Naive B cell (primary cell): ENCODE measurements at regions not wholly inside any gene's neighbourhood (a gene's known extent, or its start where the extent isn't known, plus 50 kb on each side); places are given as distances from the start of the nearest gene placed in this dataset.
"Not testable (repeated sequence)": the region's sequence is repeated elsewhere in the genome, so short reads cannot be mapped to it uniquely, and the experiment has no call there.

Experiments used
- ATAC-seq, 2 donors: fragments of 150-1000 bp; cut with Tn5 transposase; 2 replicates each; pipeline ENCODE4 v1.10.0; 2021; ENCODE audit warnings: low read depth in 2 of 2, mild to moderate bottlenecking in 2 of 2, moderate library complexity in 2 of 2
- DNase-seq: peaks from one replicate; pipeline ENCODE4 v3.0.0; 2022
- H3K27ac Mint-ChIP-seq, 6 donors: one replicate each; pipeline ENCODE4 v1.8.0; 2020 to 2022; ENCODE audit warnings: mild to moderate bottlenecking in 6 of 6, mixed read lengths in 6 of 6, moderate library complexity in 5 of 6, inconsistent platforms in 2 of 6
- H3K27me3 Mint-ChIP-seq, 3 donors: one replicate each; pipeline ENCODE4 v1.8.0; 2021 to 2022; ENCODE audit warnings: mixed read lengths in 3 of 3, mild to moderate bottlenecking in 1 of 3
- H3K36me3 Mint-ChIP-seq, 2 donors: one replicate each; pipeline ENCODE4 v1.8.0; 2020 to 2022; ENCODE audit warnings: mixed read lengths in 2 of 2, inconsistent platforms in 1 of 2, mild to moderate bottlenecking in 1 of 2
- H3K4me1 Mint-ChIP-seq, 3 donors: one replicate each; pipeline ENCODE4 v1.8.0; 2020 to 2022; ENCODE audit warnings: mixed read lengths in 3 of 3, inconsistent platforms in 1 of 3, mild to moderate bottlenecking in 1 of 3, moderate library complexity in 1 of 3
- H3K4me3 Mint-ChIP-seq, 8 donors: one replicate each; pipeline ENCODE4 v1.8.0; 2020 to 2022; ENCODE audit warnings: mild to moderate bottlenecking in 8 of 8, mixed read lengths in 8 of 8, moderate library complexity in 8 of 8, inconsistent platforms in 2 of 8
- H3K9me3 Mint-ChIP-seq, 7 donors: one replicate each; pipeline ENCODE4 v1.8.0; 2020 to 2022; ENCODE audit warnings: mixed read lengths in 7 of 7, mild to moderate bottlenecking in 5 of 7, inconsistent platforms in 2 of 7, moderate library complexity in 1 of 7

DNA sequence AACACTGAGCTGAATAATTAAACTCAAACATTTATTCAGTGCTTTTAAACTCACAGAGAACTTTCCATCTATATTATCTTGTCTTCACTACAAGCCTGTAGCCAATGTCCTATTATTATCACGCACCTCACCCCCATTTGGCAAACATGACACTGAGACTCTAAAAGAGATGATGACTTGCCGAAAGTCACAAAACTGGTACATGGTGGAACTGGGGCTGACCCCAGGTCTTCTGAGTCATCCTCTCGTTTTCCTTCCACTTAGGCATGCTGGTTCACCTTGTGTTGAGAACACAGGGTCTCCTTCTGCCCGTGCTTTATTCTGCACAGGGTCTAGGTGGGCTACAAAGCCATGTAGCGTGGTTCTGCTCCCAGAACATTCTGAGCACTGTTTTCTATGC, 230.0 kb upstream of the MGAT5 start:
- Mint-ChIP-seq H3K9me3 (no peaks in the 10 kb centered on the region), H3K27me3 (peaks cover 32 to 44% (median 41%) of the 10 kb centered on the region in 3 donors), H3K36me3 (no peaks in the 10 kb centered on the region), H3K4me1 (peaks cover 15 to 38% (median 36%) of the 10 kb centered on the region in 3 donors), H3K4me3 (no peak overlapping the region), H3K27ac (no peak overlapping the region)
- DNase-seq = no peak
- no peak for ATAC-seq

- Mint-ChIP-seq H3K4me1 (peaks cover 4 to 16% (median 12%) of the 10 kb centered on the region in 3 donors), H3K9me3 (no peaks in the 10 kb centered on the region), H3K4me3 (peak overlapping the region in 2 of 8 donors; percentile 37 to 42), H3K27me3 (peaks cover 49 to 65% (median 52%) of the 10 kb centered on the region in 3 donors), H3K36me3 (no peaks in the 10 kb centered on the region), H3K27ac (no peak overlapping the region)
- ATAC-seq = no peak
- no peak for DNase-seq
Measured at GRCh38 chr2:134027980-134028379, 225.9 kb upstream of the MGAT5 start.

DNA sequence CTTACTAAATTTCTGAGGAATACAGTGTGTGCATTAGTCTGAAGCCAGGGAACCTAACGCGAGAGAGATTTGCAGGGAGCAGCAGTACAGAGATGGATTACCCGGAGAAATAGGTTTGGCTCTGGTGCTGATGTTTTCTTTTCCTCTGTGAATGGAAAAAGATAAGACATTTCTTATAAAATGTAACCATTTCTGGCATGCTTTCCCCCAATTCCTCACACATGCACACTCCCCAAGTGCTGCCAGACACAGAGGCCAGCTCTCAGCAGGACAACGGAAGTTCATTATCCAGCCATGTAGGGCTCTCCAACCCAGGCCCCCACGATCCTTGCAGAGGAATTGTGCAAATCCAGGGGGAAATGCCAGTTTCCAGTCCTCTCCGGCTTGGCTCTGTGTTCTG, 224.5 kb upstream of the MGAT5 start:
- DNase-seq (no peak), ATAC-seq (no peak)
- Mint-ChIP-seq H3K27me3 (peaks cover 46 to 66% (median 47%) of the 10 kb centered on the region in 3 donors), H3K36me3 (peaks cover 2 to 4% of the 10 kb centered on the region in 2 donors), H3K9me3 (no peaks in the 10 kb centered on the region), H3K27ac (no peak overlapping the region), H3K4me1 (peaks cover 4 to 16% (median 12%) of the 10 kb centered on the region in 3 donors), H3K4me3 (no peak overlapping the region)

DNA sequence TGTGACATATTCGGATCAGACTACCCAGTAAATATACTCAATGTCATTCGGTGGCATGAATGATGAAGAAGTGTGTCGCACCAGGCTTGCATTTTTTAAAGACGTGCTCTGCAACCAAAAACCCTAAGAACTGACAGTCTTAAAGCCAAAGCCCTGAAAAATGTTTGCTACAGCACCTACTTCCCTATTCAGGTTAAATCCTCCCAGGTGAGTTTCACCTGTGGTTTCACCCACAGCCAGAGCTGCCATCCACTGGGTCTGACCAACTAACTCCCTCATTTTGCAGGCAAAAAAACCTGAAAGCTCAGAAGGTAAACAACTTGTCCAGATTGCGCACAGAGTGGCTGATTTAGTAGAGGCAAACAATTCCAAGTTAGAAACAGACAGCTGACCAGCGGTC, 222.3 kb upstream of the MGAT5 start:
- Mint-ChIP-seq H3K9me3 (peaks cover 0 to 5% (median 0%) of the 10 kb centered on the region in 7 donors), H3K4me1 (peaks cover 4 to 16% (median 12%) of the 10 kb centered on the region in 3 donors), H3K36me3 (peaks cover 7% of the 10 kb centered on the region in 2 donors), H3K27me3 (peaks cover 32 to 53% (median 36%) of the 10 kb centered on the region in 3 donors), H3K4me3 (no peak overlapping the region), H3K27ac (no peak overlapping the region)
- DNase-seq (no peak), ATAC-seq (no peak)

DNA sequence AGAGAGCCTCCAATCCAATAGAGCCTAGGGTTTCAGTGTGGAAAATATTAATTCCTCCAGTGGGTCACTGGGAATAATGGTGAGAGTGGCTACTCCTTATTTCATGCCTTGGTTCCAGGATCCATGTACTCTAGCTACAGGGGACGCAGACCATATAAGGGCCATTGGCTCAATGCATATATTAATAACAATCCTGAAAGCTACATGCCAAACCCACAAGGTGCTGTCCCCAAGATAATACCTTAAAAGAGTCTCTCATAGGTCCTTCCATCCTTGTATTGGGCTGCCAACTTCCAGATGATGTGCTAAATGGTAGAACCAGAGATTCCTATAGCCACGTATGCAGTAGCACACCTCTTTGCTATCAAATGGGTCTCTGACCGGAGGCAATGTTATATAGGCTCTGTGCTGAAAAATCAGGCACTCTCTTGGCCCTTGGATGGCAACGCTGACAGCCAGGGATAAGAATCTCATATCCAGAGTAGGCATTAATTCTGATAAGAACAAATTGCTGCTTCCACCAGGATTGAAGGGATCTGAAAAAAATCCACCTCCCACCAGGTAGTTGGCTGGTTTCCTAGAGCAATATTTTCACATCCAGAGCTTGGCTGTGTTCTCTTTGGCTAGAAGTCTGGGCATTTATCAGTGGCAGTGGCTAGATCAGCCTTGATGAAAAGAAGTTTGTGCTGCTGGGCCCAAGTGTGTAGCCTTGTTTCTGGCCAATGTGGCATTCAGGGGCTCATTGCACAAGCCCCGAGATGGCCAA, 218.1 kb upstream of the MGAT5 start:
- Mint-ChIP-seq H3K27ac (no peak overlapping the region), H3K36me3 (peaks cover 11 to 20% of the 10 kb centered on the region in 2 donors), H3K27me3 (peaks cover 0 to 16% (median 9%) of the 10 kb centered on the region in 3 donors), H3K4me1 (peaks cover 23 to 36% (median 31%) of the 10 kb centered on the region in 3 donors), H3K9me3 (peaks cover 0 to 14% (median 3%) of the 10 kb centered on the region in 7 donors), H3K4me3 (peak overlapping the region in 1 of 8 donors; percentile 41)
- DNase-seq (no peak), ATAC-seq (no peak)

DNA sequence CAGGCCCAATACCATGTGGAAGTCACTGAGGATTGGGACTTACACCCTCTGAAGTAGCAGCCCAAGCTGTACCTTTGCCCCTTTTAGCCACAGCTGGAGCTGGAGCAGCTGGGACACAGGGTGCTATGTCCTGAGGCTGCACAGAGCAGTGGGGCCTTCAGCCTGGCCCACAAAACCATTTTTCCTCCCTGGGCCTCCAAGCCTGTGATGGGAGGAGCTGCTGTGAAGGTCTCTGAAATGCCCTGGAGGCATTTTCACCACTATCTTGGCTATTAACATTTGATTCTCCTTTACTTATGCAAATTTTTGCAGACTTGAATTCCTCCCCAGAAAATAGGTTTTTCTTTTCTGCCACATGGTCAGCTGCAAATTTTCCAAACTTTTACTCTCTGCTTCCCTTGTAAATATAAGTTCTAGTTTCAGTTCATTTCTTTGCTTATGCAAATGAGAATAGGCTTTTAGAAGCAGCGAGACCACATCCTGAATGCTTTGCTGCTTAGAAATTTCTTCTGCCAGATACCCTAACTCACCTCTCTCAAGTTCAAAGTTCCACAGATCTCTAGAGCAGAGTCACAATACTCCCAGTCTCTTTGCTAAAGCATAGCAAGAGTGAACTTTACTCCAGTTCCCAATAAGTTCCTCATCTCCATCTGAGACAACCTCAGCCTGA, 213.8 kb upstream of the MGAT5 start:
- Mint-ChIP-seq H3K27me3 (peaks cover 0 to 5% (median under 1%) of the 10 kb centered on the region in 3 donors), H3K36me3 (peaks cover 4 to 14% of the 10 kb centered on the region in 2 donors), H3K27ac (peak overlapping the region in 5 of 6 donors; percentile 11 to 95 (median 72)), H3K4me3 (peak overlapping the region; percentile 48 to 88 (median 78)), H3K4me1 (peaks cover 45 to 65% (median 63%) of the 10 kb centered on the region in 3 donors), H3K9me3 (peaks cover 0 to 14% (median 9%) of the 10 kb centered on the region in 7 donors)
- ATAC-seq (peak; percentile 56 to 76), DNase-seq (peak; percentile 39)

- Mint-ChIP-seq H3K27ac (peak overlapping the region; percentile 37 to 95 (median 81)), H3K4me1 (peaks cover 48 to 65% (median 63%) of the 10 kb centered on the region in 3 donors), H3K36me3 (peaks cover 4 to 18% of the 10 kb centered on the region in 2 donors), H3K9me3 (peaks cover 0 to 16% (median 11%) of the 10 kb centered on the region in 7 donors), H3K4me3 (peak overlapping the region; percentile 48 to 88 (median 78))
- H3K27me3 Mint-ChIP-seq, DNase-seq: not testable (repeated sequence)
- peak; percentile 23 to 56 for ATAC-seq
Measured at GRCh38 chr2:134040626-134041172, 213.2 kb upstream of the MGAT5 start.

GRCh38 chr2:134041877-134042276, 212.0 kb upstream of the MGAT5 start:
- DNase-seq (no peak), ATAC-seq (peak in 1 of 2 donors; percentile 31)
- Mint-ChIP-seq H3K27me3 (peaks cover 0 to 9% (median 0%) of the 10 kb centered on the region in 3 donors), H3K4me3 (peak overlapping the region; percentile 0 to 88 (median 57)), H3K36me3 (peaks cover 4 to 22% of the 10 kb centered on the region in 2 donors), H3K4me1 (peaks cover 48 to 65% (median 63%) of the 10 kb centered on the region in 3 donors), H3K27ac (peak overlapping the region in 3 of 6 donors; percentile 70 to 82 (median 72)), H3K9me3 (peaks cover 0 to 20% (median 11%) of the 10 kb centered on the region in 7 donors)

DNA sequence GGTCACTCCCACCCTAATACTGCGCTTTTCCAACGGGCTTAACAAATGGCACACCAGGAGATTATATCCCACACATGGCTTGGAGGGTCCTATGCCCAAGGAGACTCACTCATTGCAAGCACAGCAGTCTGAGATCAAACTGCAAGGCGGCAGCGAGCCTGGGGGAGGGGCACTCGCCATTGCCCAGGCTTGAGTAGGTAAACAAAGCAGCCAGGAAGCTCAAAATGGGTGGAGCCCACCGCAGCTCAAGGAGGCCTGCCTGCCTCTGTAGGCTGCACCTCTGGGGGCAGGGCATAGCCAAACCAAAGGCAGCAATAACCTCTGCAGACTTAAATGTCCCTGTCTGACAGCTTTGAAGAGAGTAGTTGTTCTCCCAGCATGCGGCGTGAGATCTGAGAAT, 210.8 kb upstream of the MGAT5 start:
- Mint-ChIP-seq H3K4me3 (peak overlapping the region in 7 of 8 donors; percentile 13 to 88 (median 63)), H3K4me1 (peaks cover 48 to 63% (median 56%) of the 10 kb centered on the region in 3 donors), H3K36me3 (peaks cover 4 to 18% of the 10 kb centered on the region in 2 donors), H3K9me3 (peaks cover 0 to 24% (median 12%) of the 10 kb centered on the region in 7 donors), H3K27ac (peak overlapping the region in 1 of 6 donors; percentile 60)
- H3K27me3 Mint-ChIP-seq, DNase-seq, ATAC-seq: not testable (repeated sequence)

DNA sequence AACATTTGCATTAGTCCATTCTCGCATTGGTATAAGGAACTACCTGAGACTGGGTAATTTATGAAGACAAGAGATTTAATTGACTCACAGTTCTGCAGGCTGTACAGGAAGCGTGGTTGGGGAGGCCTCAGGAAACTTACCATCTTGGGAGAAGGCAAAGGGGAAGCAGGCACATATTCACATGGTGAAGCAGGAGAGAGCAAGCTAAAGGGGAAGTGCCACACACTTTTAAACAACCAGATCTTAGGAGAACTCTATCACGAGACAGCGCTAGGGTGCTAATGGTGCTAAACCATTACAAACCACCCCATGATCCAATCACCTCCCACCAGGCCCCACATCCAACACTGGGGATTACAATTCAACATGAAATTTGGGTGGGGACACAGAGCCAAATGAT, 201.7 kb upstream of the MGAT5 start:
- Mint-ChIP-seq H3K36me3 (no peaks in the 10 kb centered on the region), H3K9me3 (peaks cover 4 to 39% (median 7%) of the 10 kb centered on the region in 7 donors), H3K4me1 (peaks cover 9 to 27% (median 15%) of the 10 kb centered on the region in 3 donors), H3K27ac (peak overlapping the region in 1 of 6 donors; percentile 46), H3K4me3 (peak overlapping the region in 2 of 8 donors; percentile 34 to 65), H3K27me3 (peaks cover 0 to 7% (median 0%) of the 10 kb centered on the region in 3 donors)
- peak; percentile 18 to 46 for ATAC-seq
- no peak for DNase-seq

- Mint-ChIP-seq H3K27me3 (peaks cover 0 to 10% (median 9%) of the 10 kb centered on the region in 3 donors), H3K4me3 (no peak overlapping the region), H3K9me3 (peaks cover 0 to 24% (median 6%) of the 10 kb centered on the region in 7 donors), H3K4me1 (peaks cover 7 to 21% (median 15%) of the 10 kb centered on the region in 3 donors), H3K27ac (peak overlapping the region in 1 of 6 donors; percentile 17), H3K36me3 (peaks cover 0 to 4% of the 10 kb centered on the region in 2 donors)
- no peak for ATAC-seq
- no peak for DNase-seq
Measured at GRCh38 chr2:134056173-134056572, 197.7 kb upstream of the MGAT5 start.

- not testable (repeated sequence) for H3K27me3 Mint-ChIP-seq
- H3K36me3 Mint-ChIP-seq = peaks cover 0 to 11% of the 10 kb centered on the region in 2 donors
- peak overlapping the region in 1 of 6 donors; percentile 34 for H3K27ac Mint-ChIP-seq
Measured at GRCh38 chr2:134061066-134061465, 192.8 kb upstream of the MGAT5 start.

GRCh38 chr2:134062235-134062634, 191.6 kb upstream of the MGAT5 start:
- H3K27me3 Mint-ChIP-seq, H3K4me3 Mint-ChIP-seq, H3K27ac Mint-ChIP-seq, H3K4me1 Mint-ChIP-seq, DNase-seq, ATAC-seq: not testable (repeated sequence)
- H3K36me3 Mint-ChIP-seq = peaks cover 0 to 11% of the 10 kb centered on the region in 2 donors
- peaks cover 3 to 24% (median 18%) of the 10 kb centered on the region in 7 donors for H3K9me3 Mint-ChIP-seq

More at GRCh38 chr2:134061066-134061465, 192.8 kb upstream of the MGAT5 start:
- H3K4me1 Mint-ChIP-seq, ATAC-seq, DNase-seq: not testable (repeated sequence)
- Mint-ChIP-seq H3K9me3 (peaks cover 3 to 24% (median 18%) of the 10 kb centered on the region in 7 donors), H3K4me3 (peak overlapping the region in 2 of 8 donors; percentile 34 to 35)
